ENCODE measurements at regions not wholly inside any gene's neighbourhood (a gene's known extent, or its start where the extent isn't known, plus 50 kb on each side); places are given as distances from the start of the nearest gene placed in this dataset.

DNA sequence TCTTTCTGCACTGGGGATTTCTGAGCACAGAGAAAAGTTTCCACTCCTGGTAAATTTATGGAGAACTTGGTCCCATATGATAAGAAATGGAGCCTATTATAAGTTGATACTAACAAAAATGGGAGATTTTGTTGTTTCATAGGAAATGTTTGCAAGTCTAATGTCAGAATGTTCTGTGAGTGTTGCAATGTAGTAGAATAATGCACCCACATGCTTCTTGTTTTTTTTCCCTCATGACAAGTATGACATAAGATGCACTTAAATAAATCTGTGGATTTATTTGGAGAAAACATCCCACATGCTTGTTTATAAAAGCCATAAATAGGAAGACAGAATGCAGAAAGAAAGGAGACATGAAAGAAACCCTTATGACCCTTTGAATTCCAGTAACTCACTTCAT lies 50.8 kb upstream of the KCNJ6 start:
- ATAC-seq (ENCODE audit: insufficient read depth, low FRiP score) = no peak
- TF ChIP-seq, protein P1, sequence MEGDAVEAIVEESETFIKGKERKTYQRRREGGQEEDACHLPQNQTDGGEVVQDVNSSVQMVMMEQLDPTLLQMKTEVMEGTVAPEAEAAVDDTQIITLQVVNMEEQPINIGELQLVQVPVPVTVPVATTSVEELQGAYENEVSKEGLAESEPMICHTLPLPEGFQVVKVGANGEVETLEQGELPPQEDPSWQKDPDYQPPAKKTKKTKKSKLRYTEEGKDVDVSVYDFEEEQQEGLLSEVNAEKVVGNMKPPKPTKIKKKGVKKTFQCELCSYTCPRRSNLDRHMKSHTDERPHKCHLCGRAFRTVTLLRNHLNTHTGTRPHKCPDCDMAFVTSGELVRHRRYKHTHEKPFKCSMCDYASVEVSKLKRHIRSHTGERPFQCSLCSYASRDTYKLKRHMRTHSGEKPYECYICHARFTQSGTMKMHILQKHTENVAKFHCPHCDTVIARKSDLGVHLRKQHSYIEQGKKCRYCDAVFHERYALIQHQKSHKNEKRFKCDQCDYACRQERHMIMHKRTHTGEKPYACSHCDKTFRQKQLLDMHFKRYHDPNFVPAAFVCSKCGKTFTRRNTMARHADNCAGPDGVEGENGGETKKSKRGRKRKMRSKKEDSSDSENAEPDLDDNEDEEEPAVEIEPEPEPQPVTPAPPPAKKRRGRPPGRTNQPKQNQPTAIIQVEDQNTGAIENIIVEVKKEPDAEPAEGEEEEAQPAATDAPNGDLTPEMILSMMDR (IDR thresholded peaks at IDR 0.05; ENCODE audit: control extremely low read depth, extremely low read depth) = no peak
- Histone ChIP-seq H3K9ac (ENCODE audit: insufficient read depth in 1 of 2, low read length in 2 of 2) (no peak overlapping the region), H3K27ac (ENCODE audit: low read depth in 1 of 2, low read length in 1 of 2) (no peak overlapping the region), H3K36me3 (ENCODE audit: control insufficient read depth in 4 of 4, insufficient read depth in 4 of 4, low read length in 4 of 4) (no peaks in the 10 kb centered on the region), H3K27me3 (ENCODE audit: control insufficient read depth in 3 of 3, insufficient read depth in 3 of 3, low read length in 2 of 3) (no peaks in the 10 kb centered on the region), H3K4me1 (ENCODE audit: control insufficient read depth in 5 of 5, insufficient read depth in 5 of 5, low read length in 5 of 5) (no peaks in the 10 kb centered on the region), H3K9me3 (ENCODE audit: control insufficient read depth in 4 of 4, insufficient read depth in 3 of 4, low read length in 3 of 4) (no peaks in the 10 kb centered on the region), H3K4me3 (no peak overlapping the region)
- no peak for DNase-seq

DNA sequence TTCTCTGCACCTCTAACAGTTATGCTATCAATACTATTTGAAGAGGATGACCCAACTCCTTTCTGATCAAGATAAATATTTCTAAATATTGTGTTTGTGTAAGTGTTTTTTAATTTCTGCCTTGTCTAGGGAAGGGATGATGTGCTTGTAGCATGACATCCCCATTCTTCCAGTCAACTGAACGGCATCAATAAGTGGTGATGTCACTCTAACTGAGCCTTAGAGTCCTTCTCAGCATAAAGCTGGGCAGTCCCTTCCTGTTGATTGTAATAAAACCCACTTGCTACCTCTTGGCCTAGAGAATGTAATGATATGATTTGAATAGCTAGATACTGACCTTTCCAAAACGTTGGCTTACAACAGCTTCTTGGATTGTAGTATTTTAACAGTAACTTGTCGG lies 52.5 kb upstream of the KCNJ6 start:
- Histone ChIP-seq H3K9me3 (ENCODE audit: control insufficient read depth in 4 of 4, insufficient read depth in 3 of 4, low read length in 3 of 4) (no peaks in the 10 kb centered on the region), H3K4me1 (ENCODE audit: control insufficient read depth in 5 of 5, insufficient read depth in 5 of 5, low read length in 5 of 5) (no peaks in the 10 kb centered on the region), H3K27me3 (ENCODE audit: control insufficient read depth in 3 of 3, insufficient read depth in 3 of 3, low read length in 2 of 3) (no peaks in the 10 kb centered on the region), H3K36me3 (ENCODE audit: control insufficient read depth in 4 of 4, insufficient read depth in 4 of 4, low read length in 4 of 4) (no peaks in the 10 kb centered on the region), H3K4me3 (no peak overlapping the region), H3K27ac (ENCODE audit: low read depth in 1 of 2, low read length in 1 of 2) (no peak overlapping the region), H3K9ac (ENCODE audit: insufficient read depth in 1 of 2, low read length in 2 of 2) (no peak overlapping the region)
- TF ChIP-seq, protein P1 (IDR thresholded peaks at IDR 0.05; ENCODE audit: control extremely low read depth, extremely low read depth) = no peak
- 82 to 95% methylated on average over 3 of the region's 3 CpGs for WGBS, 2 donors
- DNase-seq (no peak), ATAC-seq (ENCODE audit: insufficient read depth, low FRiP score) (no peak)

DNA sequence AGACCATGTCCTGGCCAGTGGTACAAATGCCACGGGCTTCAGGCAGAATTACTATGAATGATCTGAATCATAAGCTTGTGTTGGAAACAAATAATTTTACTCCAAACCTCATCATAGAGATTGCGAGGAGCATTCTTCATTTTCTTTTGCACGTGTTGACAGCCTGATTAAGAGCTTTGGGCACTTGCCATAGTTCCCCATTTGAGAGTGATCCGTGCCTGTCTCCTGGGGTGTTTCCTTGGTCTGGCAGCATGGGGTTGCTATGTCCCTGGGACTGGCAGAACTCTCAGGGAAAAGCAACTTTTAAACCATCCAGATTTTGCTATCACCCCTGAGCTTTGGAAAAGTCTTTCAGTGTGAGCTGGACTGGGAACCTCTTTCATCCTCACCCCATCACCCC lies 54.3 kb upstream of the KCNJ6 start:
- TF ChIP-seq, protein P1 (IDR thresholded peaks at IDR 0.05; ENCODE audit: control extremely low read depth, extremely low read depth) = no peak
- H3K27me3 ChIP-seq (ENCODE audit: control insufficient read depth in 3 of 3, insufficient read depth in 3 of 3, low read length in 2 of 3) = no peaks in the 10 kb centered on the region
- H3K9ac ChIP-seq (ENCODE audit: insufficient read depth in 1 of 2, low read length in 2 of 2) = no peak overlapping the region
- H3K4me3 ChIP-seq = no peak overlapping the region
- no peaks in the 10 kb centered on the region for H3K9me3 ChIP-seq (ENCODE audit: control insufficient read depth in 4 of 4, insufficient read depth in 3 of 4, low read length in 3 of 4)
- WGBS, 2 donors = 43 to 49% methylated on average over 4 of the region's 4 CpGs
- H3K27ac ChIP-seq (ENCODE audit: low read depth in 1 of 2, low read length in 1 of 2) = no peak overlapping the region
- no peaks in the 10 kb centered on the region for H3K36me3 ChIP-seq (ENCODE audit: control insufficient read depth in 4 of 4, insufficient read depth in 4 of 4, low read length in 4 of 4)
- no peaks in the 10 kb centered on the region for H3K4me1 ChIP-seq (ENCODE audit: control insufficient read depth in 5 of 5, insufficient read depth in 5 of 5, low read length in 5 of 5)
- DNase-seq (no peak), ATAC-seq (ENCODE audit: insufficient read depth, low FRiP score) (no peak)

DNA sequence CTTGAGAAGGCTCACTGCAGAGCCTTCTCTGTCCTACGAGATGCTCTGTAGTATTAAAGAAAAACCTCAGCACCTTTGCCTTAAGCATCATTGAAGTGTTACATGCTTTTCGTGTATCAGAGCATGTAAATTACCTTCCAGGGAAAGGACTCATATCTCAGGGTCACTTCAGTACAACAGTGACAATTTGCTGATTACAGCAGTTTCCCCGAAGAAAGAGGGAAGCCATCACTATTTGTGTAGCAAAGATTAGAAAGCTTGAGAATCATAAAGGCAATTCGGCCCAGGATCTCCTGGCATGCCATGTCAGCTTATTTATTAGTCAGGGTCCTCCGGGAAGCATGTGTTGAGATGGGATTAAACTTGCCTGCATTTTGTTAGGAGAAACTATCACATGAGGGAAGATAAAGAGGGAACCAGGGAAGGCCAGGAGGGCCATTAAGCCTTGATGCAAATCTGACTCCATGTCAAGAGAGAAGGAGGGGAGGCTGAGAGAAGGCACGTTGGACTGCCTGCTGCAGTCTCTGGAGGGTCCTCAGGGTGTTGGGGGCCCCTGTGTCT lies 55.2 kb upstream of the KCNJ6 start:
- H3K9ac ChIP-seq (ENCODE audit: insufficient read depth in 1 of 2, low read length in 2 of 2) = no peak overlapping the region

More for the DNA sequence above, 55.2 kb upstream of the KCNJ6 start:
- no peaks in the 10 kb centered on the region for H3K9me3 ChIP-seq (ENCODE audit: control insufficient read depth in 4 of 4, insufficient read depth in 3 of 4, low read length in 3 of 4)
- ATAC-seq (ENCODE audit: insufficient read depth, low FRiP score) (no peak), DNase-seq (no peak)
- H3K4me3 ChIP-seq = no peak overlapping the region
- 69 to 74% methylated on average over 6 of the region's 6 CpGs for WGBS, 2 donors
- no peaks in the 10 kb centered on the region for H3K27me3 ChIP-seq (ENCODE audit: control insufficient read depth in 3 of 3, insufficient read depth in 3 of 3, low read length in 2 of 3)
- TF ChIP-seq, protein P1 (IDR thresholded peaks at IDR 0.05; ENCODE audit: control extremely low read depth, extremely low read depth) = no peak
- H3K4me1 ChIP-seq (ENCODE audit: control insufficient read depth in 5 of 5, insufficient read depth in 5 of 5, low read length in 5 of 5) = no peaks in the 10 kb centered on the region
- no peak overlapping the region for H3K27ac ChIP-seq (ENCODE audit: low read depth in 1 of 2, low read length in 1 of 2)
- H3K36me3 ChIP-seq (ENCODE audit: control insufficient read depth in 4 of 4, insufficient read depth in 4 of 4, low read length in 4 of 4) = no peaks in the 10 kb centered on the region

All from lung (tissue), 11 donors.